OCI-LY7 (cell line): ENCODE measurements at regions not wholly inside any gene's neighbourhood (a gene's known extent, or its start where the extent isn't known, plus 50 kb on each side); places are given as distances from the start of the nearest gene placed in this dataset.

Source experiments
- EZH2phosphoT487 ChIP-seq: fragments of 200-600 bp; sonication (generic); IDR thresholded peaks from 2 replicates; pipeline ENCODE4 v1.6.1; 2018; ENCODE audit warnings: low read depth, borderline replicate concordance, mild to moderate bottlenecking, mixed run types, antibody characterized with exemption, low read length, moderate library complexity, mixed read lengths
- TF ChIP-seq, protein P1 (sequence below): fragments of 200-600 bp; sonication (generic); conservative IDR thresholded peaks from 2 replicates; pipeline ENCODE4 v1.5.1; 2014; ENCODE audit warnings: mild to moderate bottlenecking, antibody characterized with exemption, low read length, moderate library complexity, mixed read lengths

- TF ChIP-seq, protein P1, sequence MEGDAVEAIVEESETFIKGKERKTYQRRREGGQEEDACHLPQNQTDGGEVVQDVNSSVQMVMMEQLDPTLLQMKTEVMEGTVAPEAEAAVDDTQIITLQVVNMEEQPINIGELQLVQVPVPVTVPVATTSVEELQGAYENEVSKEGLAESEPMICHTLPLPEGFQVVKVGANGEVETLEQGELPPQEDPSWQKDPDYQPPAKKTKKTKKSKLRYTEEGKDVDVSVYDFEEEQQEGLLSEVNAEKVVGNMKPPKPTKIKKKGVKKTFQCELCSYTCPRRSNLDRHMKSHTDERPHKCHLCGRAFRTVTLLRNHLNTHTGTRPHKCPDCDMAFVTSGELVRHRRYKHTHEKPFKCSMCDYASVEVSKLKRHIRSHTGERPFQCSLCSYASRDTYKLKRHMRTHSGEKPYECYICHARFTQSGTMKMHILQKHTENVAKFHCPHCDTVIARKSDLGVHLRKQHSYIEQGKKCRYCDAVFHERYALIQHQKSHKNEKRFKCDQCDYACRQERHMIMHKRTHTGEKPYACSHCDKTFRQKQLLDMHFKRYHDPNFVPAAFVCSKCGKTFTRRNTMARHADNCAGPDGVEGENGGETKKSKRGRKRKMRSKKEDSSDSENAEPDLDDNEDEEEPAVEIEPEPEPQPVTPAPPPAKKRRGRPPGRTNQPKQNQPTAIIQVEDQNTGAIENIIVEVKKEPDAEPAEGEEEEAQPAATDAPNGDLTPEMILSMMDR, result no peak
- TF ChIP-seq EZH2phosphoT487, result no peak
Observed at GRCh38 chr2:226483143-226483542, 316.5 kb downstream of the IRS1 start.
